Hepatocyte (in vitro differentiated cells): ENCODE measurements at regions not wholly inside any gene's neighbourhood (a gene's known extent, or its start where the extent isn't known, plus 50 kb on each side); places are given as distances from the start of the nearest gene placed in this dataset.

Experiments used
- DNase-seq: peaks from one replicate; pipeline ENCODE4 v3.0.0-alpha.2; 2016; ENCODE audit warnings: low spot score
- H2AFZ ChIP-seq: fragments of 200-600 bp; sonication (generic); 2 replicates; pipeline ENCODE4 v1.6.0; 2016; ENCODE audit warnings: antibody characterized with exemption, mild to moderate bottlenecking
- H3K27ac ChIP-seq: fragments of 200-600 bp; sonication (generic); 2 replicates; pipeline ENCODE4 v1.5.1; 2016; ENCODE audit warnings: mild to moderate bottlenecking
- H3K27me3 ChIP-seq: fragments of 200-600 bp; sonication (generic); 2 replicates; pipeline ENCODE4 v1.6.1; 2016
- H3K36me3 ChIP-seq: fragments of 200-600 bp; sonication (generic); replicated peaks from 2 replicates; pipeline ENCODE4 v1.5.1; 2016; ENCODE audit warnings: low read depth; ENCODE audit not compliant: insufficient read depth
- H3K4me1 ChIP-seq: fragments of 200-600 bp; sonication (generic); 2 replicates; pipeline ENCODE4 v1.5.1; 2016; ENCODE audit warnings: mild to moderate bottlenecking, moderate library complexity; ENCODE audit not compliant: insufficient read depth
- H3K4me2 ChIP-seq: fragments of 200-600 bp; sonication (generic); 2 replicates; pipeline ENCODE4 v1.6.0; 2016
- H3K4me3 ChIP-seq: fragments of 200-600 bp; sonication (generic); 2 replicates; pipeline ENCODE4 v1.5.1; 2016; ENCODE audit warnings: mild to moderate bottlenecking
- H3K79me2 ChIP-seq: fragments of 200-600 bp; sonication (generic); 2 replicates; pipeline ENCODE4 v1.6.0; 2017; ENCODE audit warnings: mild to moderate bottlenecking
- H3K9me2 ChIP-seq: fragments of 200-600 bp; sonication (generic); replicated peaks from 2 replicates; pipeline ENCODE4 v1.6.0; 2017; ENCODE audit warnings: mild to moderate bottlenecking; ENCODE audit not compliant: insufficient read depth
- H3K9me3 ChIP-seq: fragments of 200-600 bp; sonication (generic); 2 replicates; pipeline ENCODE4 v1.5.1; 2016; ENCODE audit warnings: low read depth, mild to moderate bottlenecking
- H4K20me1 ChIP-seq: fragments of 200-600 bp; sonication (generic); 2 replicates; pipeline ENCODE4 v1.6.0; 2016; ENCODE audit warnings: mild to moderate bottlenecking; ENCODE audit not compliant: insufficient read depth, poor library complexity, severe bottlenecking
- CTCF ChIP-seq: fragments of 200-600 bp; sonication (generic); IDR thresholded peaks from 2 replicates; pipeline ENCODE4 v1.5.1; 2016; ENCODE audit warnings: antibody characterized with exemption, mild to moderate bottlenecking; ENCODE audit not compliant: poor library complexity
- EZH2 ChIP-seq: fragments of 200-600 bp; sonication (generic); IDR thresholded peaks from 2 replicates; pipeline ENCODE4 v1.6.1; 2016; ENCODE audit warnings: antibody characterized with exemption, mild to moderate bottlenecking, borderline replicate concordance
- EZH2phosphoT487 ChIP-seq: fragments of 200-600 bp; sonication (generic); IDR thresholded peaks from one replicate; pipeline ENCODE4 v1.6.1; 2018; ENCODE audit warnings: antibody characterized with exemption, mild to moderate bottlenecking, low read depth, moderate library complexity; ENCODE audit not compliant: unreplicated experiment, severe bottlenecking
- WGBS: methylation state at CpG from one replicate; pipeline ENCODE4 v1.1.6; 2016; ENCODE audit warnings: low lambda C conversion rate; ENCODE audit errors: missing lambda C conversion rate; 5-methylcytosine and 5-hydroxymethylcytosine counted together

GRCh38 chr5:124643336-124643735 is 103.1 kb downstream of the ZNF608 start:
- no peak overlapping the region for H3K27ac ChIP-seq
- TF ChIP-seq EZH2phosphoT487 = no peak
- TF ChIP-seq CTCF = no peak
- no peak for TF ChIP-seq EZH2
- H3K4me1 ChIP-seq = peaks cover 14% of the 10 kb centered on the region
- DNase-seq = no peak
- H3K9me2 ChIP-seq = no peaks in the 10 kb centered on the region
- H3K9me3 ChIP-seq = no peaks in the 10 kb centered on the region
- H3K4me2 ChIP-seq = no peak overlapping the region
- no peaks in the 10 kb centered on the region for H3K27me3 ChIP-seq
- H3K4me3 ChIP-seq = no peak overlapping the region
- H4K20me1 ChIP-seq = no peaks in the 10 kb centered on the region
- H3K79me2 ChIP-seq = peaks cover 23% of the 10 kb centered on the region
- no peaks in the 10 kb centered on the region for H3K36me3 ChIP-seq
- no peak overlapping the region for H2AFZ ChIP-seq
- 74% methylated on average over 7 of the region's 7 CpGs for WGBS

- Histone ChIP-seq H3K4me1 (peaks cover 13% of the 10 kb centered on the region), H3K9me3 (no peaks in the 10 kb centered on the region), H3K4me3 (no peak overlapping the region), H3K4me2 (no peak overlapping the region), H3K27me3 (no peaks in the 10 kb centered on the region), H3K79me2 (peaks cover 15% of the 10 kb centered on the region), H3K36me3 (no peaks in the 10 kb centered on the region), H3K9me2 (no peaks in the 10 kb centered on the region), H2AFZ (no peak overlapping the region), H3K27ac (peak overlapping the region; percentile 52), H4K20me1 (no peaks in the 10 kb centered on the region)
- no peak for TF ChIP-seq EZH2
- TF ChIP-seq CTCF = no peak
- TF ChIP-seq EZH2phosphoT487 = no peak
- DNase-seq = no peak
- 88% methylated on average over 2 of the region's 2 CpGs for WGBS
Measured at GRCh38 chr5:124642151-124642550, 104.3 kb downstream of the ZNF608 start.

GRCh38 chr5:124641154-124641792 is 105.2 kb downstream of the ZNF608 start:
- Histone ChIP-seq H3K27me3 (no peaks in the 10 kb centered on the region), H3K4me1 (peaks cover 13% of the 10 kb centered on the region), H3K9me3 (no peaks in the 10 kb centered on the region), H3K4me2 (peak overlapping the region; percentile 52), H3K27ac (peak overlapping the region; percentile 52), H4K20me1 (no peaks in the 10 kb centered on the region), H3K9me2 (no peaks in the 10 kb centered on the region), H2AFZ (no peak overlapping the region), H3K79me2 (peaks cover 7% of the 10 kb centered on the region), H3K4me3 (no peak overlapping the region), H3K36me3 (no peaks in the 10 kb centered on the region)
- TF ChIP-seq EZH2phosphoT487 = no peak
- TF ChIP-seq EZH2 = no peak
- no peak for TF ChIP-seq CTCF
- WGBS = 73% methylated on average over 11 of the region's 11 CpGs
- DNase-seq = peak; percentile 43
